ENCODE measurements at regions not wholly inside any gene's neighbourhood (a gene's known extent, or its start where the extent isn't known, plus 50 kb on each side); places are given as distances from the start of the nearest gene placed in this dataset.
"Not testable (repeated sequence)": the region's sequence is repeated elsewhere in the genome, so short reads cannot be mapped to it uniquely, and the experiment has no call there.

DNA sequence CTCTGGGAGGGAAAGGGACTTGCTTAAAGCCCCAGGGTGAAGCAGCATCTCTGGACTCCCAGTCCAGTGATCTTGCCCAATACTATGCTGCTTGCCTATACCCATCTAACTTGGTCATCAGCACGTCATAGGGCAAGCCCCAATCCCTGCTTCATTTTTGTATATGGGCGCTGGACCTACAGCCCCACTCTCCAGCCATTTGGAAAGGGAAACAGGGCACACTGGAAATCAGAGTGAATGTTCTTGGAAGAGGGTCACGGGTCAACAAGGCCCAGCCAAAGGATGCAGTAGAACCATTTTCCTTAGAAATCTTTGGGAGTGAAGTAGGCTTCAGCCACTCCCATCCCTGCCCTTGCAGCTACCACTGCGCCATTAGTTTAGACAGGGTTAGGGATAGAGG is 162.5 kb downstream of the GOLGA6L4 start:
- intact Hi-C loops (cut with micrococcal nuclease; ENCODE audit: unreplicated experiment); H4K20me1 ChIP-seq (ENCODE audit: insufficient read depth); H3K27ac ChIP-seq; DNase-seq; H2AFZ ChIP-seq; BruUV-seq (replicated peaks); H3F3A ChIP-seq (ENCODE audit: insufficient read depth, low read depth); H3K36me3 ChIP-seq (ENCODE audit: low read depth); CTCF ChIA-PET; H3K4me2 ChIP-seq; H3K9me3 ChIP-seq (ENCODE audit: insufficient read depth, low read depth); H3K4me1 ChIP-seq (replicated peaks; ENCODE audit: insufficient read depth); H3K4me3 ChIP-seq; POLR2A ChIA-PET (ENCODE audit: unreplicated experiment); H3K9me2 ChIP-seq (ENCODE audit: insufficient read depth); H3K79me2 ChIP-seq (ENCODE audit: low read depth): not testable (repeated sequence)
- peaks cover 41% of the 10 kb centered on the region for H3K27me3 ChIP-seq (ENCODE audit: insufficient read depth, low read depth)

- Histone ChIP-seq H4K20me1 (ENCODE audit: insufficient read depth) (no peaks in the 10 kb centered on the region), H3K27ac (no peak overlapping the region), H3F3A (ENCODE audit: insufficient read depth, low read depth) (no peaks in the 10 kb centered on the region), H3K27me3 (ENCODE audit: insufficient read depth, low read depth) (peaks cover 41% of the 10 kb centered on the region), H3K4me3 (no peak overlapping the region), H3K4me1 (replicated peaks; ENCODE audit: insufficient read depth) (no peaks in the 10 kb centered on the region), H3K79me2 (ENCODE audit: low read depth) (no peaks in the 10 kb centered on the region), H2AFZ (no peak overlapping the region), H3K9me2 (ENCODE audit: insufficient read depth) (no peaks in the 10 kb centered on the region), H3K9me3 (ENCODE audit: insufficient read depth, low read depth) (no peaks in the 10 kb centered on the region), H3K36me3 (ENCODE audit: low read depth) (no peaks in the 10 kb centered on the region), H3K4me2 (no peak overlapping the region)
- BruUV-seq (replicated peaks) = no TSS peak
- ChIA-PET CTCF (no interaction called here), POLR2A (ENCODE audit: unreplicated experiment) (no interaction called here)
- TF ChIP-seq EZH2 (IDR thresholded peaks at IDR 0.05; ENCODE audit: low read depth) = no peak
- TF ChIP-seq, protein P1, sequence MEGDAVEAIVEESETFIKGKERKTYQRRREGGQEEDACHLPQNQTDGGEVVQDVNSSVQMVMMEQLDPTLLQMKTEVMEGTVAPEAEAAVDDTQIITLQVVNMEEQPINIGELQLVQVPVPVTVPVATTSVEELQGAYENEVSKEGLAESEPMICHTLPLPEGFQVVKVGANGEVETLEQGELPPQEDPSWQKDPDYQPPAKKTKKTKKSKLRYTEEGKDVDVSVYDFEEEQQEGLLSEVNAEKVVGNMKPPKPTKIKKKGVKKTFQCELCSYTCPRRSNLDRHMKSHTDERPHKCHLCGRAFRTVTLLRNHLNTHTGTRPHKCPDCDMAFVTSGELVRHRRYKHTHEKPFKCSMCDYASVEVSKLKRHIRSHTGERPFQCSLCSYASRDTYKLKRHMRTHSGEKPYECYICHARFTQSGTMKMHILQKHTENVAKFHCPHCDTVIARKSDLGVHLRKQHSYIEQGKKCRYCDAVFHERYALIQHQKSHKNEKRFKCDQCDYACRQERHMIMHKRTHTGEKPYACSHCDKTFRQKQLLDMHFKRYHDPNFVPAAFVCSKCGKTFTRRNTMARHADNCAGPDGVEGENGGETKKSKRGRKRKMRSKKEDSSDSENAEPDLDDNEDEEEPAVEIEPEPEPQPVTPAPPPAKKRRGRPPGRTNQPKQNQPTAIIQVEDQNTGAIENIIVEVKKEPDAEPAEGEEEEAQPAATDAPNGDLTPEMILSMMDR (conservative IDR thresholded peaks at IDR 0.05) = no peak
- DNase-seq = no peak
- intact Hi-C loops (cut with micrococcal nuclease; ENCODE audit: unreplicated experiment) = no loop called here
Measured at GRCh38 chr15:84398763-84399701, 163.5 kb downstream of the GOLGA6L4 start.

GRCh38 chr15:84400017-84400740 is 164.6 kb downstream of the GOLGA6L4 start:
- intact Hi-C loops (cut with micrococcal nuclease; ENCODE audit: unreplicated experiment) = no loop called here
- ChIA-PET POLR2A (ENCODE audit: unreplicated experiment) (no interaction called here), CTCF (no interaction called here)
- Histone ChIP-seq H3K79me2 (ENCODE audit: low read depth) (no peaks in the 10 kb centered on the region), H3K27me3 (ENCODE audit: insufficient read depth, low read depth) (peaks cover 41% of the 10 kb centered on the region), H3K4me2 (no peak overlapping the region), H3K27ac (no peak overlapping the region), H3K36me3 (ENCODE audit: low read depth) (no peaks in the 10 kb centered on the region), H4K20me1 (ENCODE audit: insufficient read depth) (no peaks in the 10 kb centered on the region), H3K9me2 (ENCODE audit: insufficient read depth) (no peaks in the 10 kb centered on the region), H3K4me1 (replicated peaks; ENCODE audit: insufficient read depth) (no peaks in the 10 kb centered on the region), H3F3A (ENCODE audit: insufficient read depth, low read depth) (no peaks in the 10 kb centered on the region), H3K9me3 (ENCODE audit: insufficient read depth, low read depth) (no peaks in the 10 kb centered on the region), H2AFZ (no peak overlapping the region), H3K4me3 (no peak overlapping the region)
- no peak for DNase-seq
- no TSS peak for BruUV-seq (replicated peaks)
- TF ChIP-seq, protein P1 (conservative IDR thresholded peaks at IDR 0.05) = no peak
- no peak for TF ChIP-seq EZH2 (IDR thresholded peaks at IDR 0.05; ENCODE audit: low read depth)
